Retinal pigment epithelial cell (primary cell): ENCODE measurements at regions not wholly inside any gene's neighbourhood (a gene's known extent, or its start where the extent isn't known, plus 50 kb on each side); places are given as distances from the start of the nearest gene placed in this dataset.

Experiments used
- DNase-seq: peaks from one replicate; pipeline ENCODE4 v3.0.0-alpha.2; 2010; ENCODE audit warnings: low read depth
- H3K4me3 ChIP-seq: 2 replicates; pipeline ENCODE4 v1.5.1; 2011; ENCODE audit warnings: mild to moderate bottlenecking, low read length, control low read depth, moderate library complexity
- TF ChIP-seq, protein P1 (sequence below): conservative IDR thresholded peaks from 2 replicates; pipeline ENCODE4 v1.5.1; 2011; ENCODE audit warnings: low read depth, low read length, control low read depth, inconsistent platforms

GRCh38 chr5:99675974-99676373, 747.2 kb upstream of the CHD1 start:
- TF ChIP-seq, protein P1, sequence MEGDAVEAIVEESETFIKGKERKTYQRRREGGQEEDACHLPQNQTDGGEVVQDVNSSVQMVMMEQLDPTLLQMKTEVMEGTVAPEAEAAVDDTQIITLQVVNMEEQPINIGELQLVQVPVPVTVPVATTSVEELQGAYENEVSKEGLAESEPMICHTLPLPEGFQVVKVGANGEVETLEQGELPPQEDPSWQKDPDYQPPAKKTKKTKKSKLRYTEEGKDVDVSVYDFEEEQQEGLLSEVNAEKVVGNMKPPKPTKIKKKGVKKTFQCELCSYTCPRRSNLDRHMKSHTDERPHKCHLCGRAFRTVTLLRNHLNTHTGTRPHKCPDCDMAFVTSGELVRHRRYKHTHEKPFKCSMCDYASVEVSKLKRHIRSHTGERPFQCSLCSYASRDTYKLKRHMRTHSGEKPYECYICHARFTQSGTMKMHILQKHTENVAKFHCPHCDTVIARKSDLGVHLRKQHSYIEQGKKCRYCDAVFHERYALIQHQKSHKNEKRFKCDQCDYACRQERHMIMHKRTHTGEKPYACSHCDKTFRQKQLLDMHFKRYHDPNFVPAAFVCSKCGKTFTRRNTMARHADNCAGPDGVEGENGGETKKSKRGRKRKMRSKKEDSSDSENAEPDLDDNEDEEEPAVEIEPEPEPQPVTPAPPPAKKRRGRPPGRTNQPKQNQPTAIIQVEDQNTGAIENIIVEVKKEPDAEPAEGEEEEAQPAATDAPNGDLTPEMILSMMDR, result no peak
- no peak overlapping the region for H3K4me3 ChIP-seq

GRCh38 chr5:99674101-99674500, 745.3 kb upstream of the CHD1 start:
- H3K4me3 ChIP-seq, result no peak overlapping the region
- TF ChIP-seq, protein P1, result no peak
- DNase-seq, result no peak

More at GRCh38 chr5:99675974-99676373, 747.2 kb upstream of the CHD1 start:
- no peak for DNase-seq

DNA sequence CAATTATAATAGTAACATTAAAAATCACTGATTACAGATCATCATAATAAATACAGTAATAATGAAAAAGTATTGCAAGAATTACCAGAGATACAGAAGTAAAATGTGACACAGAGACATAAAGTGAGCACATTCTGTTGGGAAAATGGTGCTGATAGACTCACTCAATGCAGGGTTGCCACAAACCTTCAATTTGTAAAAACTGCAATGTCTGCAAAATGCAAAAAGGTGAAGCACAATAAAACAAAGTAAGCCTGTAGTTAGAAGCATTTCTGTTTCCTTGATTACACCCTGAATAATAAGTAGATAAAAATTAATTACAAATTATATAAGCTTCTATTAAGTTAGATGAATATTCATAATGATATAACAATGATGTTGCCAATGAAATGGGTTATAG, 736.2 kb upstream of the CHD1 start:
- DNase-seq, result no peak
- no peak overlapping the region for H3K4me3 ChIP-seq
- TF ChIP-seq, protein P1, result no peak

GRCh38 chr5:99651298-99651697, 722.5 kb upstream of the CHD1 start:
- DNase-seq, result no peak
- H3K4me3 ChIP-seq, result no peak overlapping the region
- TF ChIP-seq, protein P1, result no peak

GRCh38 chr5:99646011-99646647, 717.3 kb upstream of the CHD1 start:
- no peak overlapping the region for H3K4me3 ChIP-seq
- no peak for DNase-seq
- TF ChIP-seq, protein P1, result no peak

DNA sequence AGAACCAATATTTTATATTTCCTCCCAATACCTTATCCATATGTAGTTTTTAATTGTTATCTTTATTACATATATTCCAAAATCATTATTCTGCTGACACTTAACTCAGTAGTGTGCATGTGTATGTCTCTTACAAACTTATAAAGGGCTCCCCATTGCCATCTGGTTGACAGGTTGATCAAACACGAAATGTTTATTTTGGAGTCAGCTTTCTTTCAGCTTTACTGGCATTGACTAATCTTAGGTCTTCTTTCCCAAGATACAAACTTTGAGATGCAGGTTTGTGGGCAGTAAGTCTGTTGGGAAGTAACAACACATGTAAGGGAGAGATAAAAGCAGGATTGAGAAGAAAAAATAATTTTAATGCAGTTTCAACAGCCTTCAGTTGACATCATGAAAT, 716.0 kb upstream of the CHD1 start:
- H3K4me3 ChIP-seq, result no peak overlapping the region
- TF ChIP-seq, protein P1, result no peak
- no peak for DNase-seq

DNA sequence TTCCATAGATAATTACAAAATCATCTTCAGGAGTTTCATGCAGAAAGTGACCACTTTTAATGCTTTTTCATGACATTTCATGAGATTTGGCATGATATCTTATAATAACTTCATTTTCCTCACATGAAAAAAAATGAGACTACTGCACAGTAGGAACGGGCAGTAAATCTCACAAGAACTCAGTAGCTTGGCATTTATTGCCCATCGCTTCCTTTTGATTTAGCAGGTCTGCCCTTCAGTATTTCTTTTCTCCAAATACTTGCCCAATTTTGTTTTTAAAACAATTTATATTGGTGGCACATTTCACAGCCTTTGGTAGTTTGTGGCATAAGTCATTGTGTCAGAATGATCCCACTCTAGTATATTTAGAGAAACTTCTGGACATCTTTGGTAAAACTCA, 711.8 kb upstream of the CHD1 start:
- no peak for DNase-seq
- TF ChIP-seq, protein P1, result no peak
- H3K4me3 ChIP-seq, result no peak overlapping the region
